ENCODE measurements at regions not wholly inside any gene's neighbourhood (a gene's known extent, or its start where the extent isn't known, plus 50 kb on each side); places are given as distances from the start of the nearest gene placed in this dataset.
"Not testable (repeated sequence)": the region's sequence is repeated elsewhere in the genome, so short reads cannot be mapped to it uniquely, and the experiment has no call there.

DNA sequence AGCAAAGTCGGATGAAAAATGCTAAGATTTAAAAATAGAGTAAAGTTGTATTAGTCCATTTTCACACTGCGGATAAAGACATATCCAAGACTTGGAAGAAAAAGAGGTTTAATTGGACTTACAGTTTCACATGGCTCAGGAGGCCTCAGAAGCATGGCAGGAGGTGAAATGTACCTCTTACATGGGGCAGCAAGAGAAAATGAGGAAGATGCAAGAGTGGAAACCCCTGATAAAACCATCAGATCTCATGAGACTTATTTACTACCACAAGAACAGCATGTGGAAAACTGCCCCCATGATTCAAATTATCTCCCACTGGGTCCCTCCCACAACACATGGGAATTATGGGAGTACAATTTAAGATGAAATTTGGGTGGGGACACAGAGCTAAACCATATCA lies 391.7 kb downstream of the PTPRC start:
- TF ChIP-seq POLR2A (IDR thresholded peaks at IDR 0.05; ENCODE audit: low read depth, low read length); TAF1 (IDR thresholded peaks at IDR 0.05; ENCODE audit: low read depth, low read length); PAX5 (IDR thresholded peaks at IDR 0.05; ENCODE audit: insufficient read depth, low read length, severe bottlenecking); SPI1 (IDR thresholded peaks at IDR 0.05; ENCODE audit: low read depth, low read length); POLR2AphosphoS5 (IDR thresholded peaks at IDR 0.05; ENCODE audit: low read depth, low read length): not testable (repeated sequence)
